SH-SY5Y (cell line): ENCODE measurements at regions not wholly inside any gene's neighbourhood (a gene's known extent, or its start where the extent isn't known, plus 50 kb on each side); places are given as distances from the start of the nearest gene placed in this dataset.

Source experiments
- GATA2 ChIP-seq: IDR thresholded peaks from 2 replicates; pipeline ENCODE4 v1.6.1; 2011; ENCODE audit warnings: mild to moderate bottlenecking, low read depth, low read length
- GATA3 ChIP-seq: IDR thresholded peaks from 2 replicates; pipeline ENCODE4 v1.6.1; 2011; ENCODE audit warnings: low read depth, mild to moderate bottlenecking, low read length, moderate library complexity

- TF ChIP-seq GATA3 (no peak), GATA2 (no peak)
Measured at GRCh38 chr7:153847828-153848227, 204.4 kb upstream of the DPP6 start.
